Activated CD4-positive, alpha-beta T cell treated with anti-CD3 and anti-CD28 coated beads, Interleukin-2, amount 10 ng/mL, durations not matched to agents 24 days and 14 days (primary cell): ENCODE measurements at regions not wholly inside any gene's neighbourhood (a gene's known extent, or its start where the extent isn't known, plus 50 kb on each side); places are given as distances from the start of the nearest gene placed in this dataset.
A peak's percentile ranks its signal among the peaks of the same experiment; 100 is the strongest.
"Not testable (repeated sequence)": the region's sequence is repeated elsewhere in the genome, so short reads cannot be mapped to it uniquely, and the experiment has no call there.

Experiments used
- DNase-seq: peaks from one replicate; pipeline ENCODE4 v3.0.0; 2022
- H3K27ac Mint-ChIP-seq: one replicate; pipeline ENCODE4 v1.8.0; 2022; ENCODE audit warnings: mild to moderate bottlenecking, mixed read lengths
- H3K27me3 Mint-ChIP-seq: one replicate; pipeline ENCODE4 v1.8.0; 2022; ENCODE audit warnings: mixed read lengths
- H3K36me3 Mint-ChIP-seq: one replicate; pipeline ENCODE4 v1.8.0; 2022; ENCODE audit warnings: low read depth, mild to moderate bottlenecking, mixed read lengths
- H3K4me1 Mint-ChIP-seq: one replicate; pipeline ENCODE4 v1.8.0; 2021; ENCODE audit warnings: mixed read lengths
- H3K4me3 Mint-ChIP-seq: one replicate; pipeline ENCODE4 v1.8.0; 2022; ENCODE audit warnings: mild to moderate bottlenecking, moderate library complexity, mixed read lengths
- H3K9me3 Mint-ChIP-seq: one replicate; pipeline ENCODE4 v1.8.0; 2021; ENCODE audit warnings: mixed read lengths
- intact Hi-C: fragments of 100-400 bp; cut with micrococcal nuclease; formaldehyde crosslinking; loops from one replicate; pipeline ENCODE4 v1.15.1; 2023

DNA sequence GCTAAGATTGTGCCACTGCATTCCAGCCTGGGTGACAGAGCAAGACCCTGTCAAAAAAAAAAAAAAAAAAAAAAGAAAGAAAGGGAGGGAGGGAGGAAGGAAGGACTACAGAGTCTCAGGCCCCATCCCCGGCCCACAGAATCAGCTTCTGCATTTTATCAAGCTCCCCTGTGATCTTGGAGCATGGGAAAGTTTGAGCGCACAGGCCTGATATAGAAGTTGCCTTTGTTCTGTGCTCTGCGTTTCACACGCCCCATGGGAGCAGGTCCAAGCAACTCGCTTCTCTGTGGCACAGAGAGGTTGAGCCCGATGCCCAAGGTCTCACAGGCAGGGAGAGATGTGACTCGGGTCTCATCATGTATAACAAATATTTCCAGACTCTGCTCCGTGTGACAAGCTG is 101.8 kb downstream of the PHETA1 start:
- Mint-ChIP-seq H3K4me3 (no peak overlapping the region), H3K36me3 (no peaks in the 10 kb centered on the region), H3K4me1 (no peaks in the 10 kb centered on the region), H3K27me3 (peaks cover 5% of the 10 kb centered on the region), H3K27ac (no peak overlapping the region), H3K9me3 (no peaks in the 10 kb centered on the region)
- intact Hi-C loops = no loop called here
- no peak for DNase-seq

DNA sequence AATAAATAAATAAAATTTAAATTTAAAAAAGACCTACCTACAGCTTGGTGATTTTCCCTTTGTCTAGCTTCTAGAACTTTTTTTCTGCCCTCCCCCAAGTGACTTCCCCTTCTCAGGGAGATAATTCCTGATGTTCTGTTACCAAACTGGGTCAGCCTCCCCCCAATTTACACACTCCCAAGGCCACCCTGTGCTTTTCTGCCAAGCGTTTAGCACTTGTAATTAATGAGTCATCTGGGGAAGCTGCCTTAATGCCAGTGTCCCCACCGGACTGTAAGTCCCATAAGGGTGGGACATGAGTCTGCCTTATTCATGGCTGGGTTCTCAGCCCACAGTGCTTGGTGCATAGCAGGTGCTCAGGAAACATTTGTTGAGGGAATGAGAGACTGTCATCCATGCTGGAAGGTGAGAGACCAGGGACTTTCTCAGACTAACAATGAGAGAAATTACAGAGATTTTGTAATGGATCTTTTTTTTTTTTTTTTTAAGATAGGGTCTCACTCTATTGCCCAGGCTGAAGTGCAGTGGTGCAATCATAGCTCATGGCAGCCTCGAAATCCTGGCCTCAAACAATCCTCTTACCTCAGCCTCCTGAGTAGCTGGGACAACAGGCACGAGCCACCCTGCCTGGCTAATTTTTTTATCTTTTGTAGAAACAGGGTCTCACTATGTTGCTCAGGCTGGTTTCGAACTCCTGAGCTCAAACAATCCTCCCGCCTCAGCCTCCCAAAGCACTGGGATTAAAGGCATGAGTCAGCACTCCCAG is 106.8 kb downstream of the PHETA1 start:
- Mint-ChIP-seq H3K9me3 (peaks cover 2% of the 10 kb centered on the region), H3K36me3 (no peaks in the 10 kb centered on the region), H3K27me3 (no peaks in the 10 kb centered on the region), H3K27ac (no peak overlapping the region), H3K4me1 (no peaks in the 10 kb centered on the region), H3K4me3 (no peak overlapping the region)
- no peak for DNase-seq
- intact Hi-C loops = no loop called here

DNA sequence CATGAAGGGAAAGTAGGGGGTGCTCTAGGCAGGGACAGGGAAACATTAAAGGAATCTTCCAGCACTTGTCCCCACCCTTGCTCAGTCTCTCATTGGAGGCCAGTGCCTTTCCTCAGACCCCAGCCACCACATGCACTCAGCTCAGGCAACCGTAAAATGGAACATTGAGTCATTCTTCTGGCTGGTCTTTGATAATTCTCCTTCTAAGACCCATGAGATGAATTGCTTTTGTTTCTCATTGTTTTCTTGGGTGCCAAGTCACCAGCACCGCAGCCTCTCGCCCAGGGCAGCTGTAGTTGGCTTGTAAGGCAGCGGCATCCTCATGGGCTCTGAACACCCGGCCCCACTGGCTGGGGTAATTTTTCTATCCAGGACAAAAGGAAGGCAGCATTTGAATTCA is 108.2 kb downstream of the PHETA1 start:
- no peak for DNase-seq
- intact Hi-C loops = no loop called here
- Mint-ChIP-seq H3K9me3 (peaks cover 2% of the 10 kb centered on the region), H3K27me3 (no peaks in the 10 kb centered on the region), H3K36me3 (no peaks in the 10 kb centered on the region), H3K27ac (no peak overlapping the region), H3K4me1 (no peaks in the 10 kb centered on the region), H3K4me3 (no peak overlapping the region)

DNA sequence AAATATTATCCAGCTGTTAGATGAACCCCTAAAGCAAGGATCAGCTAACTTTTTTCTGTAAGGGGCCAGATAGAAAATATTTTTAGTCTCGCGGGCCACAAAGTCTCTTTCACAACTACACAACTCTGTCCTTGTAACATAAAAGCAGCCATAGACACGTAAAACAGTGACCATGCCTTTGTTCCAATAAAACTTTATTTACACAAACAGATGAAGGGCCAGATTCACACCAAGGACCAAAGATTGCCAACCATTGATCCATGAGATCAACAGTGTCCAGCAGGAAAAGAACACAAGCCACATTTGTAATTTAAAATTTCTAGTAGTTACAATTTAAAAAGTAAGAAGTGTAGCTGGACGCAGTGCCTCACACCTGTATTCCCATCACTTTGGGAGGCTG is 109.7 kb downstream of the PHETA1 start:
- H3K9me3 Mint-ChIP-seq = peaks cover 2% of the 10 kb centered on the region
- no peaks in the 10 kb centered on the region for H3K4me1 Mint-ChIP-seq
- no peak overlapping the region for H3K27ac Mint-ChIP-seq
- DNase-seq = no peak
- no peak overlapping the region for H3K4me3 Mint-ChIP-seq
- H3K27me3 Mint-ChIP-seq = no peaks in the 10 kb centered on the region
- no peaks in the 10 kb centered on the region for H3K36me3 Mint-ChIP-seq
- intact Hi-C loops = no loop called here

DNA sequence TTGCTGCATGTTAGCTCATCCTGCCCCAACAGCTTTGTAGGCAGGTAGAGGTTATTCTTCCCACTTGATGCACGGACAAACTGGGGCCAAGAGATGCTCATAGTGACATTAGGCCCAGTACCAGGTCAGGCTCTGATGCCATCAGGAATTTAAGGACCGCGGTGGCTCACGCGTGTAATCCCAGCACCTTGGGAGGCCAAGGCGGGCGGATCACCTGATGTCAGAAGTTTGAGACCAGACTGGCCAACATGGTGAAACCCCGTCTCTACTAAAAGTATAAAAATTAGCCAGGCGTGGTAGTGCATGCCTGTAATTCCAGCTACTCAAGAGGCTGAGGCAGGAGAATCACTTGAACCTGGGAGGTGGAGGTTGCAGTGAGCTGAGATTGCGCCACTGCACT is 110.8 kb downstream of the PHETA1 start:
- DNase-seq, H3K9me3 Mint-ChIP-seq, H3K4me3 Mint-ChIP-seq, H3K27me3 Mint-ChIP-seq, H3K27ac Mint-ChIP-seq, H3K36me3 Mint-ChIP-seq, intact Hi-C loops, H3K4me1 Mint-ChIP-seq: not testable (repeated sequence)

DNA sequence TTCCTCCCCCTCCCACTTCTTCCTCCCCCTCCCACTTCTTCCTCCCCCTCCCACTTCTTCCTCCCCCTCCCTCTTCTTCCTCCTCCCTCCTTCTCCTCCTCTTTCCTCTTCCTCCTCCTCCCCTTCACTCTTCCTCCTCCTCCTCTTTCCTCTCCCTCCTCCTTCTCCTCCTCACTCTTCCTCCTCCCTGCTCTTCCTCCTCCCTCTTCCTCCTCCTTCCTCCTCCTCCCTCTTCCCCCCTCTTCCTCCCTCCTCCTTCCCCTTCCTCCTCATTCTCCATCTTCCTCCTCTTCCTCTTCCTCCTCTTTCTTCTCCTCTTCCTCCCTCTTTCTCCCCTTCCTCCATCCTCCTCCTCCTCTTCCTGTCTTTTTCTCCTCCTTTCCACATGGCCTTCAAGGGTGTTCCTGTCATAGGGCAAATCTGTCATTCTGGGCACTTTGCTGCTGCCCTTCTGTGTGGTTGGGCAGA is 111.4 kb downstream of the PHETA1 start:
- H3K27me3 Mint-ChIP-seq = no peaks in the 10 kb centered on the region

DNA sequence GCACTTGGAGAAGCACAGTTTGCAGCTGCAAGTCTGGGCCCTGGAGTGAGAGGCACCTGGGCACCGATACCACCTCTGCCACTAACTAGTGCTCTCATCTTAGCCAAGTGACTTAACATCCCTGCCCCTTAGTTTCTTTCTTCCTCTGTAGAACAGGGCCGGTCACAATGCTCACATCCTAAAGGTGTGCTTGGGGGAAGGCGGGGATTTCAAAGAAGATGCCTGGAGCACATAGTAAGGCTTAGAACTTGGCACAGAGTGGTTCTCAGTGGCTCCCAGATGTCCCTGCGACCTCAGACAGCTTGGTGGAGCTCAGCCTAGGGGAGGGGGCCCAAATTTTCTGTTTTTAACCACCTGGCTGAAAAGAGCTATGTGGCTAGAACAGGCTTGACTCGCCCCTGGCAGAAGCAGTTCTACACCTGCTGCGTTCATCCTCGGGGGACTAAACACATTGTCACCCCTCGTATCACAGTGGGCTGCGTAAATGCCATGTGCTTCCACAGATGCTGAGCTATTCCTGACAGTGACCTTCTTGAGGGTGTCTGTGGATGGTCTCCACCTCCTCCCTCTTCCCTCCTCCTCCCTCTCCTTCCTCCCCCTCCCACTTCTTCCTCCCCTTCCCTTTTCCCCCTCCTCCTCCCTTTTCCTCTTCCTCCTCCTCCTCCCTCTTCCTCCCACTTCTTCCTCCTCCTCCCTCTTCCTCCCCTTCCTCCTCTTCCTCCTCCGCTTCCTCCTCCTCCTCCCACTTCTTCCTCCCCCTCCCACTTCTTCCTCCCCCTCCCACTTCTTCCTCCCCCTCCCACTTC is 112.1 kb downstream of the PHETA1 start:
- Mint-ChIP-seq H3K27me3 (no peaks in the 10 kb centered on the region), H3K9me3 (peaks cover 2% of the 10 kb centered on the region), H3K4me3 (no peak overlapping the region), H3K27ac (no peak overlapping the region), H3K4me1 (no peaks in the 10 kb centered on the region), H3K36me3 (no peaks in the 10 kb centered on the region)
- no peak for DNase-seq
- intact Hi-C loops = no loop called here

More for the DNA sequence above, 111.4 kb downstream of the PHETA1 start:
- Mint-ChIP-seq H3K27ac (peak overlapping the region; percentile 59), H3K9me3 (peaks cover 2% of the 10 kb centered on the region), H3K36me3 (no peaks in the 10 kb centered on the region), H3K4me1 (no peaks in the 10 kb centered on the region), H3K4me3 (no peak overlapping the region)
- no peak for DNase-seq
- intact Hi-C loops = no loop called here

DNA sequence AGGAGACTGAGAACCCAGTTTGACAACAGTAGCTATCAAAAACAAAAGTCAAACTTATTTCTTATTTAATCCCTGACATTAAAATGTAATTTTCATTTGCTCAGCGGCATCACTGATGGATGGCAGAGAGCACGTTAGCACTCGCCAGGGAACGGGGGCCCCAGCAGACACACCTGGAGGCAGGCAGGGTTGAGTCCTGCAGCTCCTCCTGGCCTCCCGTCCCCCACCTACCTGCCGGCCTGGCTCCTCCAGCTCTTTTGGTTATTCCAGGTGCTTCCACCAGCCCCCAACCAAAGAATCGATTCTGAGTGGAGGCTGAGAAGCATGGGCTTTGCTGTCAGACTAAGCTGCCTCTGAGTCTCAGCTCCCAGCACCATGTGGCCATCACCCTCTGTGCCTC is 113.6 kb downstream of the PHETA1 start:
- no peaks in the 10 kb centered on the region for H3K4me1 Mint-ChIP-seq

DNA sequence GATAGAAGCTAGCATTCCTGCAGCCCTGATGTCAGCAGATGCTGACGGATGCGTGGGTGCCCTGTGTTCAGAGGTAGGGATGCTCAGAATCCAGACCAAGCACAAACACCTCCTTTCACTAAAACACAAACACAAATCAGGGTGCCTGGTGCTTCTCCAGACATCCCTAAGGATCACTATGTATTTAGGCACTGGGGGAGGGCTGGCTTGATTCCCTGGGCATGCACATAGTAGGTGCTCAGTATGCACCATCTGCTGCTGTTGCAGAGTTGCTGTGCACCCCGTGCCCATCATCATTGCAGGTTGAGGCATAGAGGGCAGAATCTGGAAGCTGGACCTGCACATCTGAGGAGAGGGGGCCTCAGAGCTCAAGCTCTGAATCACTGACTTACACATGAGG is 114.8 kb downstream of the PHETA1 start:
- no peak for DNase-seq
- peaks cover 2% of the 10 kb centered on the region for H3K9me3 Mint-ChIP-seq
- intact Hi-C loops = no loop called here
- H3K4me3 Mint-ChIP-seq = no peak overlapping the region
- H3K27me3 Mint-ChIP-seq = no peaks in the 10 kb centered on the region
- H3K27ac Mint-ChIP-seq = no peak overlapping the region
- no peaks in the 10 kb centered on the region for H3K4me1 Mint-ChIP-seq
- no peaks in the 10 kb centered on the region for H3K36me3 Mint-ChIP-seq

More for the DNA sequence above, 113.6 kb downstream of the PHETA1 start:
- H3K27ac Mint-ChIP-seq = no peak overlapping the region
- no peak overlapping the region for H3K4me3 Mint-ChIP-seq
- intact Hi-C loops = no loop called here
- H3K36me3 Mint-ChIP-seq = no peaks in the 10 kb centered on the region
- peaks cover 2% of the 10 kb centered on the region for H3K9me3 Mint-ChIP-seq
- no peak for DNase-seq
- H3K27me3 Mint-ChIP-seq = no peaks in the 10 kb centered on the region

DNA sequence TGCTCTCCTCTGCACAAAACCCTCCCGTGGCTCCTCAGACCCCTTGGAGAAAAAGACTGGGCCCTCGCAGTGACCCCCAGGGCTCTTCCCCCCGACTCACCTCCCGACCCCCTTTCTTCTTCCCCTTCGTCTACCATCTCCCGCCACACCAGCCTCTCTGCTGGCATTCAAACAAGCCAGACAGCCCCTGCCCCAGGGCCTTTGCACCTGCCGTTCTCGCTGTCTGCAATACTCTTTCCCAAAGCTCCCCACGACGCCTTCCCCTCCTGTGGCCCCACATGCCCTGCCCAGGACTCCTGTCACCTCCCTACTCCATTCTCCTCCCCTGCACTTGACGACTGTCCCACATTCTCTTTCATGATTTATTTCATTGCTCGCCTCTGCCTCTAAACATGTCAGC is 115.7 kb downstream of the PHETA1 start:
- no peak for DNase-seq
- intact Hi-C loops = no loop called here
- H3K36me3 Mint-ChIP-seq = no peaks in the 10 kb centered on the region
- no peak overlapping the region for H3K27ac Mint-ChIP-seq
- no peaks in the 10 kb centered on the region for H3K4me1 Mint-ChIP-seq
- H3K4me3 Mint-ChIP-seq = no peak overlapping the region
- H3K9me3 Mint-ChIP-seq = peaks cover 2% of the 10 kb centered on the region
- H3K27me3 Mint-ChIP-seq = no peaks in the 10 kb centered on the region

DNA sequence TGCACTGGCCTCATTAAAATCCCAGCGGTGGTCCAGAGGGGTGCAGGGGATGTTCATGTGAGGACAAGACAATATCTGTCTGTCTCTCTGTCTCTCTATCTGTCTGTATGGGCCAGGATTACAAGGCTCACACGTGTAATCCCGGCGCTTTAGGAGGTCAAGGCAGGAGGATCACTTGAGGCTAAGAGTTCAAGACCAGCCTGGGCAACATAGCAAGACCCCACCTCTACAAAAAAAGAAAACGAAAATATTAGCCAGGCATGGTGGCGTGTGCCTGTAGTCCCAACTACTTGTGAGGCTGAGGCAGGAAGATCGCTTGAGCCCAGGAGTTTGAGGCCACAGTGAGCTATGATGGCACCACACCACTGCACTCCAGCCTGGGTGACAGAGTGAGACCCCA is 117.1 kb downstream of the PHETA1 start:
- Mint-ChIP-seq H3K4me3 (no peak overlapping the region), H3K27me3 (no peaks in the 10 kb centered on the region), H3K36me3 (no peaks in the 10 kb centered on the region), H3K9me3 (no peaks in the 10 kb centered on the region), H3K27ac (no peak overlapping the region), H3K4me1 (no peaks in the 10 kb centered on the region)
- intact Hi-C loops = no loop called here
- no peak for DNase-seq

DNA sequence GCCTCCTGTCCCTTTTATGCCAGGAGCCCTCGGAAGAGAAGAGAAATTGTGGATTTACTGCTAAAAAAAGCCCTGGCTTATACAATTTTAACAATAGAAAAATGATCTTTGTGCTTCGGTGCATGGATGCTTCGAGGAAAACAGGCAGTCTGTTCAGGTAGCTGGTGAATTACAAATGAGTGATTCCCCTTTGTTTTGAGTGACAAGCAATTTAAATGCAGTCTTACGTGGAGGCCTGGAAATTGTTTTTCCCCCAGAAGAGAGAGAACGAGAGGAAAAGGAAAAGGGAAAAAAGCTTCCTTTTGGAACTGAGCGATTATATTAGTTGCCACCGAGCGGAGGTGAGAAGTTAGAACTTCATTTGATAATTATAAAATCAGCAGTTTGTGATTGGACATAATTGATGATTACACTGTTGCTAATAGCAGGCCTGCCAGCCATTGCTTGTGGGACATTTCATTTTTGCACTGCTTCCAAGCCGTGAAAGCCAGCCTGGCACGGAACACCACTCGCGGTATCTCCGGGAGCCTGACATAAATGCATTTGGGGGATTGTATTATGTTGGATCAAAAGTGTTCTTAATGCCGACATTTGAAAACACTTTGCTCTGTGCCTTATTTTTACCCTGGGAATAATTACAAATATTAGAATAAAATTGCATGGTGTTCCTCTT is 117.7 kb downstream of the PHETA1 start:
- H3K27me3 Mint-ChIP-seq = no peaks in the 10 kb centered on the region
- no peaks in the 10 kb centered on the region for H3K4me1 Mint-ChIP-seq
- no peak for DNase-seq
- no peak overlapping the region for H3K27ac Mint-ChIP-seq
- no peaks in the 10 kb centered on the region for H3K9me3 Mint-ChIP-seq
- no peak overlapping the region for H3K4me3 Mint-ChIP-seq
- intact Hi-C loops = no loop called here
- H3K36me3 Mint-ChIP-seq = no peaks in the 10 kb centered on the region

DNA sequence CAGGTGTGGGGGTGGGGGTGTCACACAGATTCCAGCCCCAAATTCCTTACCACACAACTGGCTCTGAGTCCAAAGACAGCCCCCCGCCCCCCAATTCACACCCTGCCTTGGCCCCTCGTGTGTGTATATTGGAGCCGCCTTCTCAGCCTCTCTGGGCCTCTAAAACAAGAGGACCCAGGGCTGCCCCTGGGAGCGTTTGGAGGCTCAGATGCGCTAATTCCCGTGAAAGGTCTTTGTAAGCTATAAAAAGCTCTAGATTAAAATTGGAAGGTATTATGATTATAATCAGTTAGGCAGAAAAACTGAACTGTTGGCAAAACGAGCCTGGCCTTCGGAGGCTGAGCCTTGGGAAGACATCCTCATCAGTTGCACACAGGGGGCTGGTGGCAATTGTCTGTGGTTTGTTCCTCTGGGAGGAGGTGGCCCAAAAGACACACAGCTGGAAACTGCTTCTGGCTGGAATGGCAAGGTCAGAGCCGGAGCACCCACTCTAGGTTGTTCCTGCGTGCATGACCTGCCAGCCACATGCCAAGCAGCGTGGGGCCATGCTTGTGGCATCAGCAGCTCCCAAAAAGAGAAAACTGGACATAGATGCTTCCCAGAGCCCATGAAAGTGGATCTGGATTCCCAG is 118.5 kb downstream of the PHETA1 start:
- no peak for DNase-seq
- no peak overlapping the region for H3K4me3 Mint-ChIP-seq
- H3K4me1 Mint-ChIP-seq = no peaks in the 10 kb centered on the region
- H3K27ac Mint-ChIP-seq = no peak overlapping the region
- intact Hi-C loops = no loop called here
- H3K9me3 Mint-ChIP-seq = no peaks in the 10 kb centered on the region
- H3K27me3 Mint-ChIP-seq = no peaks in the 10 kb centered on the region
- H3K36me3 Mint-ChIP-seq = no peaks in the 10 kb centered on the region

DNA sequence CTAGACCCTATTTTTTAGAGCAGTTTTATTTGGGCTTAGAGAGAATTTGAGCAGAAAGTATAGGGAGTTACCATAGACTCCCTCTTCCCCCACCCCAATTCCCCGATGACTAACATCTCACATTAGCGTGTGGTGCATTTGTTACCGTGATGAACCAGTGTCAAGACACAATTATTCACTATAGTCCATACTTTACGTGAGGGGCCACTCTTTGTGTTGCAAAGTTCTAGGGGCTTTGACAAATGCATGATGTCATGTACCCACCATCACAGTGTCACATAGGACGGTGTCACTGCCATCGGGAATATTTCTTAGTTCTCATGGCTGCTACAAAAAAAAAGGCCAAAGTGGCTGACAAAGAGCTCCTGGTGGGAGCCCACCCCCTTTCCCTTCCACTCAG is 119.1 kb downstream of the PHETA1 start:
- Mint-ChIP-seq H3K36me3 (no peaks in the 10 kb centered on the region), H3K4me3 (no peak overlapping the region), H3K27me3 (no peaks in the 10 kb centered on the region), H3K27ac (no peak overlapping the region), H3K4me1 (no peaks in the 10 kb centered on the region), H3K9me3 (no peaks in the 10 kb centered on the region)
- intact Hi-C loops = no loop called here
- DNase-seq = no peak
